Stimulated activated CD4-positive, alpha-beta T cell treated with anti-CD3 and anti-CD28 coated beads, Interleukin-1b, Interleukin-23, amount 100 ng/mL, for 24 hours (primary cell): ENCODE measurements at regions not wholly inside any gene's neighbourhood (a gene's known extent, or its start where the extent isn't known, plus 50 kb on each side); places are given as distances from the start of the nearest gene placed in this dataset.

ENCODE experiments used
- DNase-seq, 4 experiments: peaks; one replicate each; pipeline ENCODE4 v3.0.0-alpha.2; 2020; ENCODE audit warnings: low read depth in 4 of 4, low spot score in 1 of 4

GRCh38 chr12:92199819-92200576 lies 54.4 kb upstream of the BTG1 start:
- DNase-seq: no peak

DNA sequence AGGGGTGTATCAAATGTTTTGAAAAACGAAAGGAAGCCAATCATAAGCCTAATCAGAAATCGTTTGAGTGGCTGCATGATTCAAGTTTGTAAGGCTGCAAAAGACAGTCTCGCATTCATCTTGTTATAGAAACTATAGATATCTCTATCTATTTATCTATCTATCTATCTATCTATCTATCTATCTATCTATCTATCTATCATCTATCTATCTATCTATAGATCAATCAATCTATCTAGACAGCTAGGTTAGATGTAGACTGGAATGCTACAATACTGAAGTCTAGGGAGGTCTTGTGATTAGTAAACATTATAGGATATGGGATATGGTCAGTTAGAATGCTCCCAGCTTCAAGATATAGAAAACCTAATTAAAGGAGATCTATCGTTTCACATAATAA lies 52.2 kb upstream of the BTG1 start:
- no peak for DNase-seq

GRCh38 chr12:92196368-92196767 lies 50.7 kb upstream of the BTG1 start:
- no peak for DNase-seq
